ENCODE measurements at regions not wholly inside any gene's neighbourhood (a gene's known extent, or its start where the extent isn't known, plus 50 kb on each side); places are given as distances from the start of the nearest gene placed in this dataset.

DNA sequence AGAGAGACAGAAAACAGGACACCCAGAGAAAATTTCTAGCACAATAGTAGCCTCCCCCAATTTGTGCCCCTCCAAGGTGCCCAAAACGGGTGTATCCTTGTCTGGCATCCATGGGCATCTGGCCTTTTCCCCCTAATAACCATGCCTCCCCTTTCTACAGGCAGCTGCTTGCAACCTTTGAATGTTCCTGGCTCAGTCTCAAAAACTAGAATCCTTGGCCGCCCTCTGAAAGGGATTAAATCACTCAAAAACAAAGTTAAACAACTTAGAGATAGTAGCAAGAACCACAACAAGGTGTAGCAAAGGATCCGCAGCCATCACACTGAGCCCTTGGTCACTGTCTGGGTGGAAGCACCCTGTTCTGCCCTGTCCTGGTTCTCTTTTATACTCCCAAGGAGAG, 105.6 kb downstream of the MN1 start:
- Histone ChIP-seq H2BK15ac (ENCODE audit: low read length) (no peak overlapping the region), H3K27me3 (replicated peaks in 1 of 4; ENCODE audit: control insufficient read depth in 3 of 4, extremely low read depth in 1 of 4, insufficient read depth in 3 of 4, low read length in 3 of 4) (no peaks in the 10 kb centered on the region), H3K14ac (ENCODE audit: insufficient read length) (no peak overlapping the region), H4K91ac (replicated peaks; ENCODE audit: insufficient read length, low read length) (no peak overlapping the region), H3K18ac (ENCODE audit: extremely low read depth, low read length) (no peak overlapping the region), H3K27ac (ENCODE audit: low read depth, low read length) (no peak overlapping the region), H2BK120ac (replicated peaks; ENCODE audit: low read depth, low read length) (no peak overlapping the region), H3K23me2 (ENCODE audit: low read depth, low read length) (no peaks in the 10 kb centered on the region), H3K79me2 (ENCODE audit: control insufficient read depth in 1 of 2, insufficient read depth in 2 of 2, low read length in 2 of 2) (peaks cover 0 to 11% of the 10 kb centered on the region in 2 experiments; a peak in 1 of 4 replicates), H3K79me1 (ENCODE audit: low read depth, low read length) (peaks cover 7% of the 10 kb centered on the region; the same call in 1 of the 2 replicates), H4K20me1 (replicated peaks in 1 of 2; ENCODE audit: control insufficient read depth in 1 of 2, insufficient read depth in 2 of 2, low read length in 2 of 2) (peaks cover 1 to 5% of the 10 kb centered on the region in 2 experiments), H3K4me2 (ENCODE audit: insufficient read depth in 1 of 2, low read depth in 2 of 2, low read length in 2 of 2) (no peak overlapping the region), H3K23ac (ENCODE audit: insufficient read length) (no peak overlapping the region), H2BK12ac (ENCODE audit: low read depth, low read length) (no peak overlapping the region), H3K4ac (replicated peaks; ENCODE audit: insufficient read length, low read depth, low read length) (no peak overlapping the region), H4K5ac (ENCODE audit: insufficient read length, low read depth, low read length) (no peak overlapping the region), H2BK20ac (ENCODE audit: low read length) (no peak overlapping the region), H3K36me3 (ENCODE audit: control insufficient read depth in 2 of 4, insufficient read depth in 4 of 4, low read length in 3 of 4) (peaks cover 0 to 4% (median 0%) of the 10 kb centered on the region in 4 experiments; a peak in 1 of 8 replicates), H3K56ac (replicated peaks; ENCODE audit: insufficient read length, low read depth, low read length) (no peak overlapping the region), H3K4me3 (ENCODE audit: extremely low read depth in 1 of 4, insufficient read depth in 2 of 4, low read depth in 3 of 4, low read length in 4 of 4) (no peak overlapping the region), H4K8ac (ENCODE audit: extremely low read depth, insufficient read depth, low read length) (no peak overlapping the region), H3K9ac (replicated peaks in 1 of 4; ENCODE audit: extremely low read depth in 1 of 4, low read depth in 3 of 4, low read length in 3 of 4) (no peak overlapping the region), H2BK5ac (ENCODE audit: low read depth, low read length) (no peak overlapping the region), H3K4me1 (replicated peaks in 1 of 4; ENCODE audit: control insufficient read depth in 3 of 4, insufficient read depth in 4 of 4, low read length in 3 of 4) (no peaks in the 10 kb centered on the region), H2AFZ (ENCODE audit: low read length) (no peak overlapping the region), H2AK5ac (ENCODE audit: low read depth, low read length) (no peak overlapping the region), H3K9me3 (ENCODE audit: insufficient read depth in 2 of 2, low read depth in 1 of 2, low read length in 1 of 2) (peaks cover 0 to 9% of the 10 kb centered on the region in 2 experiments; a peak in 2 of 4 replicates)
- 82% methylated on average over 3 of the region's 3 CpGs; no CpG with 5 or more reads in 1 of the 2 experiments for WGBS, 2 experiments (ENCODE audit: extremely low coverage in 1 of 2, insufficient coverage in 1 of 2, insufficient read length in 1 of 2, insufficient replicate concordance in 2 of 2, low coverage in 1 of 2, low lambda C conversion rate in 2 of 2, missing lambda C conversion rate in 1 of 2)
- no peak for TF ChIP-seq POU5F1 (IDR thresholded peaks at IDR 0.05; ENCODE audit: low read depth, low read length)
- no peak for TF ChIP-seq CHD1 (IDR thresholded peaks at IDR 0.05; ENCODE audit: low read depth, low read length)
- no peak for TF ChIP-seq SIRT6 (IDR thresholded peaks at IDR 0.05; ENCODE audit: low read length)
- no peak for TF ChIP-seq TCF12 (IDR thresholded peaks at IDR 0.05; ENCODE audit: low read depth, low read length)
- TF ChIP-seq CEBPB (IDR thresholded peaks at IDR 0.05; ENCODE audit: low read depth, low read length) = no peak
- no peak for TF ChIP-seq HDAC6 (IDR thresholded peaks at IDR 0.05; ENCODE audit: low read depth, low read length)
- TF ChIP-seq YY1 (IDR thresholded peaks at IDR 0.05; ENCODE audit: low read depth, low read length) = no peak
- TF ChIP-seq CBX8 (IDR thresholded peaks at IDR 0.05; ENCODE audit: borderline replicate concordance, low read depth, low read length) = no peak
- ChIA-PET POLR2A (ENCODE audit: partially characterized antibody) (interaction anchor here (1.6 kb wide), 1 partner anchor 17 kb away, joined by 5 read pairs; no protein-coding TSS in a partner anchor), CTCF (ENCODE audit: partially characterized antibody) (interaction anchor here (1.1 kb wide), 1 partner anchor 128 kb away, joined by 3 read pairs; no protein-coding TSS in a partner anchor)
- no peak for DNase-seq (ENCODE audit: low read depth in 1 of 2, low spot score in 2 of 2)
- no peak for FAIRE-seq

Data from H1 (cell line).